ENCODE measurements at regions not wholly inside any gene's neighbourhood (a gene's known extent, or its start where the extent isn't known, plus 50 kb on each side); places are given as distances from the start of the nearest gene placed in this dataset.

DNA sequence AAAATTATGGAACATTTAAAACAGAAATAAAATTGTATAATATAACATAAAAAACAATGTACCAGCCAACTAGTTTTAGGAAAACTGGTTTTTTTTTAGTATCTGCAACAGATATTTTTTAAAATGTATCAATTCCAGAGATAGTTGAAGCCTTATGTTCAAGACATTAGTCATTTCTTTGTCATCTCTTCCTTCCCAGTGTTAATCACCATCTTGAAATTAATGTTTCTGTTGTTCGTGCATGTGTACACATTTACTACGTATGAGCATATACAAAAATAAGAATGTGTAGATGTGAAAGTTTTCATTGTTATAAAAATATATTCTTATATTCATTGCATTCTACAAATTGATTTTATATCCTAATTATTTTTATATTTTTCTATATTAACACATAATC, 1062.1 kb downstream of the SLC6A15 start:
- TF ChIP-seq CTCF (IDR thresholded peaks at IDR 0.05; ENCODE audit: low read depth, low read length, missing control alignments): no peak
- no peak for DNase-seq (ENCODE audit: low read depth)
- H3K4me3 ChIP-seq (ENCODE audit: low read depth, low read length): no peak overlapping the region

GRCh38 chr12:83848702-83849101, 1063.9 kb downstream of the SLC6A15 start:
- no peak for TF ChIP-seq CTCF (IDR thresholded peaks at IDR 0.05; ENCODE audit: low read depth, low read length, missing control alignments)
- DNase-seq (ENCODE audit: low read depth): no peak
- H3K4me3 ChIP-seq (ENCODE audit: low read depth, low read length): no peak overlapping the region

- DNase-seq (ENCODE audit: low read depth): no peak
- no peak for TF ChIP-seq CTCF (IDR thresholded peaks at IDR 0.05; ENCODE audit: low read depth, low read length, missing control alignments)
- H3K4me3 ChIP-seq (ENCODE audit: low read depth, low read length): no peak overlapping the region
Observed at GRCh38 chr12:83843541-83843940, 1069.1 kb downstream of the SLC6A15 start.

DNA sequence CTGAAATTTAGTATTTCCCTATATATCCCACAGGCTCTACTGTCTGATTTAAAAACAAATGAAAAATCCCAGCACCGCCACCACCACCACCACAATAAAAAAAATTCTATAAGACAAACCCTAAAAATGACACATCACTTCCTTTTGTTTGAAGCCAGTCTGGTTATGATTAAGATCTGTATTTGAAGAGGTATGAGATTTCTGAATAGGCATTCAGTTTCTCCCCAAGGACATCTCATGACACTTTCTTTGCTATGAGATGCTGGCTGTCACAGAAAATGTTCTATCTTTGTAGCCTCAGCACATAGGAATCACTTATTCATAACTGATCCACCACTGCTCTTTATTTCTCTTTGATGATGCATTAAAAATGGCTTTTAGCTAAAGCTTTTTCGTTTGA, 1071.0 kb downstream of the SLC6A15 start:
- no peak overlapping the region for H3K4me3 ChIP-seq (ENCODE audit: low read depth, low read length)
- DNase-seq (ENCODE audit: low read depth): no peak
- no peak for TF ChIP-seq CTCF (IDR thresholded peaks at IDR 0.05; ENCODE audit: low read depth, low read length, missing control alignments)

- no peak for DNase-seq (ENCODE audit: low read depth)
- H3K4me3 ChIP-seq (ENCODE audit: low read depth, low read length): no peak overlapping the region
- TF ChIP-seq CTCF (IDR thresholded peaks at IDR 0.05; ENCODE audit: low read depth, low read length, missing control alignments): no peak
Observed at GRCh38 chr12:83827860-83828259, 1084.7 kb downstream of the SLC6A15 start.

DNA sequence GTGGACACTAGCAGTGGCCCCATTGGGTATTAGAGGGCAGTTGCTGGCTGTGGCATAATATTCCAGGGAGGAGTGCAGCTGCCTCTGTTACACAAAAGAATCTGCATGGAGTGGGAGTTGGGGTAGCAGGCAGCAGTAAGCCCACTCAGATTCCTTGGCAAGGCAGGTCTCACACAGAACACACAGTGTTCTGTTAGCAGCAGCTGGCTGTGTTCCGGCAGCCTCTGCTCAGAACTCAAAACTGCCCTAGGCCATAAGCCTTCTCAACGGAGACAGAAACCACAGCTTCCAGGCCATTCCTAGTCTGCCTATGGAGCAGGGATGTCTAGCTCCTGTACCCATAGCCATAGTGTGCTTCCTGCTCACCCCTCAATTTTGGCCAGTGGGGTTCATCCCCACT, 1085.4 kb downstream of the SLC6A15 start:
- DNase-seq (ENCODE audit: low read depth): no peak
- TF ChIP-seq CTCF (IDR thresholded peaks at IDR 0.05; ENCODE audit: low read depth, low read length, missing control alignments): no peak
- no peak overlapping the region for H3K4me3 ChIP-seq (ENCODE audit: low read depth, low read length)

DNA sequence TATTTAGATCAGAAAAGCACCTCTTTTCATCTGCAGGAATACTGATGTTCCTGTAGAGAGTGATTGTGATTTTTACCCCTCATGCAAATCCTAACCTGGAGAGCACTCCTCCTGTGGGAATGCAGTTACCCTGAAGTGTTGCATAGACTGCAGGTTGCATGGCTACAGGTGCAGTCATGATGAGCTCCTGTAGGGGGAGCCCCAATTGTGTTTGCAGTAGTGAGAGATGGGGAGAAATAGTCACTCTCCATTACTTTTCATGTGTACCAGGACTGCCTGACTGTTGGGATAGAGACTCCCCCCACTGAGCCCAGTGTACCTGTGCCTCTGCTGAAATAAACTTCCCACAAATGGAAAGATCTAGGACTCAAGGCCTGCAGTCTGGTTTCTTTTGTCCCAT, 1086.5 kb downstream of the SLC6A15 start:
- peak; percentile 89 for TF ChIP-seq CTCF (IDR thresholded peaks at IDR 0.05; ENCODE audit: low read depth, low read length, missing control alignments)
- no peak overlapping the region for H3K4me3 ChIP-seq (ENCODE audit: low read depth, low read length)
- no peak for DNase-seq (ENCODE audit: low read depth)
